IPS-18a (cell line): ENCODE measurements at regions not wholly inside any gene's neighbourhood (a gene's known extent, or its start where the extent isn't known, plus 50 kb on each side); places are given as distances from the start of the nearest gene placed in this dataset.

Experiments
- H3K27ac ChIP-seq: one replicate; pipeline ENCODE4 v1.5.1; 2013; ENCODE audit warnings: low read length
- H3K27me3 ChIP-seq: one replicate; pipeline ENCODE4 v1.6.1; 2013; ENCODE audit warnings: mild to moderate bottlenecking, low read length; ENCODE audit not compliant: control insufficient read depth, insufficient read depth
- H3K36me3 ChIP-seq: one replicate; pipeline ENCODE4 v1.6.1; 2013; ENCODE audit warnings: low read depth, low read length; ENCODE audit not compliant: control insufficient read depth
- H3K4me1 ChIP-seq: one replicate; pipeline ENCODE4 v1.6.1; 2013; ENCODE audit warnings: low read depth, low read length; ENCODE audit not compliant: control insufficient read depth
- H3K4me3 ChIP-seq: one replicate; pipeline ENCODE4 v1.5.1; 2013; ENCODE audit warnings: low read length
- H3K9ac ChIP-seq: one replicate; pipeline ENCODE4 v1.6.1; 2013; ENCODE audit warnings: mild to moderate bottlenecking, low read length, moderate library complexity
- H3K9me3 ChIP-seq: one replicate; pipeline ENCODE4 v1.6.1; 2013; ENCODE audit warnings: low read depth, low read length; ENCODE audit not compliant: control insufficient read depth

DNA sequence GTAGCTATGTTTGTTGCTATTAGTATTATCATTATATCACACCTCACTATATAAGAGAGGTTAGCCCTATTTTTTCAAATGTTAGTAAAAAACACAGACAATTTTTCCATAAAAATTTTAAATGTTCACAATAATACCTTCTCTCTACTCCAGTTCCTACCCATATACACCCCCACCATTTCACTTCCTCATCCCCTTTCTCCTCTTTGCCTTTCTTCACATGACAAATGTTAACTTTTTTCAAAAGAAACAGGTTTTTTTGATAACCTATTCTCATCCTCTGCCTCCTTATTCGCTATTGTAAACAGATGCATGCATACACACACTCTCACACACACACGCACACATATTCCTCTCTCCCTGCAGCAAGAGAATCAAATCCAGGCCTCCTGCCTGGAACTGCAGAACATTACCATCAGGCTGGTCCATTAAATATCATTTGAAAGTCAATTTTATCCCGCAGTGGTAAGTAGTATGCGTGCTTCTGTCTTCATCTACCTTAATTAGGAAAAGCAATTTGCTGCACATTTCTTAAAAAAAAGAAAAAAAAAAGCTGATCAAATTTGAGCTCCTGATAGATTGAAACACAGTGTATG, 55.5 kb downstream of the MID1IP1 start:
- Histone ChIP-seq H3K4me1 (no peaks in the 10 kb centered on the region), H3K9me3 (peaks cover 3% of the 10 kb centered on the region), H3K27ac (no peak overlapping the region), H3K36me3 (no peaks in the 10 kb centered on the region), H3K9ac (no peak overlapping the region), H3K27me3 (no peaks in the 10 kb centered on the region), H3K4me3 (no peak overlapping the region)

- Histone ChIP-seq H3K27me3 (no peaks in the 10 kb centered on the region), H3K36me3 (no peaks in the 10 kb centered on the region), H3K27ac (no peak overlapping the region), H3K9ac (no peak overlapping the region), H3K4me3 (no peak overlapping the region), H3K9me3 (peaks cover 3% of the 10 kb centered on the region), H3K4me1 (no peaks in the 10 kb centered on the region)
These were observed 56.7 kb downstream of the MID1IP1 start for GRCh38 chrX:38857736-38858523.

DNA sequence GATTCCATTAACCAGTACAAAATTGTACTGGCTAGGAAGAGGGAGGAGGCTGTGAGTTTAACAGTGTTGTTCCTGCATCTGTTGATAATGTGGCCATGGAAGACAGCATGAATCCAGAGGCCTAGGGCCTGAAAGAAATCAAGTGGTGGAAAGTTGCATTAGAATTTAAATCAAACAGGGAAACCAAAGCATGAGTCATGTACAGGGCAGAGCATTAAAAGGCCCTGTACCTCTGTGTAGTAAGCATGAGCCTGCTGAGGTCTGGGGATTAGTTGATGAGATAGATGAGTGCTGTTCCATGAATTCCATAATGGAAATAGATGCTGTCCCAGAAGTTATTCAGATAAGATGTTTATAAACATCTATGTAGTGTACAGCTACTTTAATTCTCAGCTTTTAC, 58.3 kb downstream of the MID1IP1 start:
- no peak overlapping the region for H3K27ac ChIP-seq
- no peaks in the 10 kb centered on the region for H3K4me1 ChIP-seq
- H3K9me3 ChIP-seq, result no peaks in the 10 kb centered on the region
- no peak overlapping the region for H3K4me3 ChIP-seq
- H3K36me3 ChIP-seq, result no peaks in the 10 kb centered on the region
- H3K9ac ChIP-seq, result no peak overlapping the region
- H3K27me3 ChIP-seq, result no peaks in the 10 kb centered on the region

GRCh38 chrX:38860106-38861013, 59.1 kb downstream of the MID1IP1 start:
- no peak overlapping the region for H3K27ac ChIP-seq
- H3K4me3 ChIP-seq, result no peak overlapping the region
- H3K9me3 ChIP-seq, result no peaks in the 10 kb centered on the region
- H3K4me1 ChIP-seq, result no peaks in the 10 kb centered on the region
- H3K9ac ChIP-seq, result no peak overlapping the region
- no peaks in the 10 kb centered on the region for H3K27me3 ChIP-seq
- no peaks in the 10 kb centered on the region for H3K36me3 ChIP-seq

DNA sequence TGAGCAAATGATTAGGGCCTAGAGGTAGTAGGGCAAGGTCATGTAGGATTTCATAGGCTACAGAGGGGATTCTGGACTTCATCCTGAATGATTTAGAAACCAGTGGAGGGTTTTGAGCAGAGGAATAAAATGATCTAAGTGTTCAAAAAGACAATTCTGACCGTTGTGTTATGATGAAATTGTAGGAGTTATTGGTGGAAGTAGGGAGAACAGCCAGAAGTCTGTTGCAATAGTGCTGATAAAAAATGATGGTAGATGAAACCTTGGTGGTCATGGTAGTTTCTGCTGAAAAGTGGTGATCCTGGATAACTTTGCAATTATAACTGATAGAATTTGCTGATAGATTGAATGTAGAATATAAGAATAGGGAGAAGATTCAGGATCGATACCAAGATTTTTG, 60.2 kb downstream of the MID1IP1 start:
- Histone ChIP-seq H3K27me3 (no peaks in the 10 kb centered on the region), H3K4me1 (no peaks in the 10 kb centered on the region), H3K4me3 (no peak overlapping the region), H3K27ac (no peak overlapping the region), H3K36me3 (no peaks in the 10 kb centered on the region), H3K9me3 (no peaks in the 10 kb centered on the region), H3K9ac (no peak overlapping the region)

- Histone ChIP-seq H3K9me3 (no peaks in the 10 kb centered on the region), H3K4me3 (no peak overlapping the region), H3K9ac (no peak overlapping the region), H3K4me1 (no peaks in the 10 kb centered on the region), H3K27me3 (no peaks in the 10 kb centered on the region), H3K36me3 (no peaks in the 10 kb centered on the region), H3K27ac (no peak overlapping the region)
These were observed 60.8 kb downstream of the MID1IP1 start for GRCh38 chrX:38862100-38862499.

DNA sequence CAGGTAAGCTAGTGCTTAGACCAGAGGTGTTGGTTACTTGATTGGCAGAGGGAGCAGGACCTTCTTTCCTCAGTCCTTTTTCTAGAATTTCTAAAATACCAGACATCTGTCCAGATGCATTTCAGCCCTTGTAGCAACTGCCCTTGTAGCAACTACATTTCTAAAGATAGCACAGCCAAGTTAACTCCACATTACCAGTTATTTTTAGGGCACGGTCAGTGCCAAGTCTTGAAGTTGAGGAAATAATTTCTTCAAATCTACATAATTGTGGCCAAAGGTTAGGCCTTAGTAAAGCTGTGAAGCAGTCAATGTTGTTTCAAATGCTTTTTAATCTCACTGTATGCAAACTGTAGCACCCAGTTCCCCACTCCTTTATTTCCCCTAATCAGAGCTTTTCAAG, 62.9 kb downstream of the MID1IP1 start:
- no peak overlapping the region for H3K9ac ChIP-seq
- no peaks in the 10 kb centered on the region for H3K9me3 ChIP-seq
- H3K27me3 ChIP-seq, result no peaks in the 10 kb centered on the region
- no peak overlapping the region for H3K4me3 ChIP-seq
- H3K4me1 ChIP-seq, result peaks cover 6% of the 10 kb centered on the region
- no peaks in the 10 kb centered on the region for H3K36me3 ChIP-seq
- no peak overlapping the region for H3K27ac ChIP-seq

- Histone ChIP-seq H3K9me3 (peaks cover 11% of the 10 kb centered on the region), H3K4me1 (peaks cover 34% of the 10 kb centered on the region), H3K36me3 (no peaks in the 10 kb centered on the region), H3K4me3 (no peak overlapping the region), H3K9ac (no peak overlapping the region), H3K27me3 (no peaks in the 10 kb centered on the region), H3K27ac (no peak overlapping the region)
These were observed 67.1 kb downstream of the MID1IP1 start for GRCh38 chrX:38868321-38868720.

GRCh38 chrX:38868941-38869401, 67.7 kb downstream of the MID1IP1 start:
- Histone ChIP-seq H3K36me3 (no peaks in the 10 kb centered on the region), H3K27ac (no peak overlapping the region), H3K27me3 (no peaks in the 10 kb centered on the region), H3K9me3 (peaks cover 11% of the 10 kb centered on the region), H3K4me3 (no peak overlapping the region), H3K4me1 (peaks cover 34% of the 10 kb centered on the region), H3K9ac (no peak overlapping the region)

- no peaks in the 10 kb centered on the region for H3K27me3 ChIP-seq
- H3K4me3 ChIP-seq, result peak overlapping the region; percentile 36
- H3K9me3 ChIP-seq, result peaks cover 13% of the 10 kb centered on the region
- no peaks in the 10 kb centered on the region for H3K36me3 ChIP-seq
- H3K4me1 ChIP-seq, result peaks cover 34% of the 10 kb centered on the region
- peak overlapping the region; percentile 72 for H3K27ac ChIP-seq
- H3K9ac ChIP-seq, result peak overlapping the region; percentile 56
These were observed 69.2 kb downstream of the MID1IP1 start for GRCh38 chrX:38870361-38870895.
